ENCODE measurements at regions not wholly inside any gene's neighbourhood (a gene's known extent, or its start where the extent isn't known, plus 50 kb on each side); places are given as distances from the start of the nearest gene placed in this dataset.

GRCh38 chr10:47176206-47176902 lies 123.6 kb upstream of the GDF10 start:
- no peak overlapping the region for H3K27ac ChIP-seq (ENCODE audit: low read depth in 2 of 2, low read length in 2 of 2)
- H3K4me1 ChIP-seq (ENCODE audit: control insufficient read depth in 2 of 2, insufficient read depth in 2 of 2, low read length in 2 of 2): peaks cover 0 to 2% of the 10 kb centered on the region in 2 donors
- H3K27me3 ChIP-seq (ENCODE audit: control insufficient read depth in 2 of 2, insufficient read depth in 2 of 2, low read length in 2 of 2): no peaks in the 10 kb centered on the region
- H3K36me3 ChIP-seq (ENCODE audit: control insufficient read depth in 2 of 2, insufficient read depth in 2 of 2, low read length in 2 of 2): no peaks in the 10 kb centered on the region
- no peak overlapping the region for H3K9ac ChIP-seq (ENCODE audit: low read depth in 1 of 2, low read length in 2 of 2)
- H3K9me3 ChIP-seq (ENCODE audit: control insufficient read depth in 2 of 2, low read length in 2 of 2): no peaks in the 10 kb centered on the region
- H3K4me3 ChIP-seq (ENCODE audit: low read length in 2 of 2): no peak overlapping the region

DNA sequence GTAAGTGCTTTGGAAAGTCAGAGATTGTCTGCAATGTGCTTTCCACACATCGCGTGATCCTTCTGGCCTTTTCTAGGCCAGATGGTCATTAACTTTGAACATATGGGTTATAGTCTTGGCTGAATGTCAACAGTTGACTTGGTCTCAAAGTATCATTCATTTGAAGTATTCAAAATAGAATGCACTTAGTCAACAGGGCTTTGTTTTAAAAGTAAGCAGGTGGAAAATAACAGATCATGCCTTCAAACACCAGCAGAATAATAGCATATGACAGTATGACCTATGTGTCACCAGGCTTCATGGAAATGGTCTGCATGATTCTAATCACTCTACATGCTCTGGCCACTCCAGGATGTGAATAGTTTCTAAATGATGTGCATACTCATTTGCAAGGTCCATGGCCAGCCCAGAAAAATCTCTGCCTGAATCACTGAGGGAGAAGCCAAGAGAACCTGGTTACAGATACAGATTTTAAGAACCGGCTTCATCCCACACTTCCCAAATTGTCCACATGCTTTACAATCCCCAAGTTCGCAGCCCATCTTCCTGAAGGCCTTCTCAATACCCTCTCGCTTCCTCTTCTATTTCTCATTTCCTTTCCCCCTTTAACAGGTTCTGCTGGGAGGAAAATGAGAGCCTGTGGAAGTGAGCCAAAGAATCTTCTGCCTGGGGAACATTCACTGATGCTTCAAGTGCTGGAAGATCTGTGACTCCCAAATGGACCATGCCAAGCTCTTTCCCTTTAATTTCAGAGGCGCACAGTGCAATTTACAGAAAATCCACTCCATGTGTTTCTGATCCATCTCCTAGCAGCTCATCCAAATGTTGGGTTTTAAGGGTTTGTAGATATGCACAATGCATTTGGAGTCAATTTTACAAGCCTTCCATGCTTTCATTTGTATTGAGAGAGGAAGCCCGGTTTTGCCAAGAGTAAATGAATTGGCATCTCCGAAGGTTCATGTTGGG lies 122.8 kb upstream of the GDF10 start:
- no peaks in the 10 kb centered on the region for H3K9me3 ChIP-seq (ENCODE audit: control insufficient read depth in 2 of 2, low read length in 2 of 2)
- no peak overlapping the region for H3K27ac ChIP-seq (ENCODE audit: low read depth in 2 of 2, low read length in 2 of 2)

GRCh38 chr10:47178537-47179290 lies 121.3 kb upstream of the GDF10 start:
- Histone ChIP-seq H3K36me3 (ENCODE audit: control insufficient read depth in 2 of 2, insufficient read depth in 2 of 2, low read length in 2 of 2) (no peaks in the 10 kb centered on the region), H3K9ac (ENCODE audit: low read depth in 1 of 2, low read length in 2 of 2) (no peak overlapping the region), H3K4me3 (ENCODE audit: low read length in 2 of 2) (no peak overlapping the region), H3K9me3 (ENCODE audit: control insufficient read depth in 2 of 2, low read length in 2 of 2) (no peaks in the 10 kb centered on the region), H3K4me1 (ENCODE audit: control insufficient read depth in 2 of 2, insufficient read depth in 2 of 2, low read length in 2 of 2) (peaks cover 0 to 4% of the 10 kb centered on the region in 2 donors), H3K27ac (ENCODE audit: low read depth in 2 of 2, low read length in 2 of 2) (no peak overlapping the region), H3K27me3 (ENCODE audit: control insufficient read depth in 2 of 2, insufficient read depth in 2 of 2, low read length in 2 of 2) (no peaks in the 10 kb centered on the region)

More for the DNA sequence above, 122.8 kb upstream of the GDF10 start:
- Histone ChIP-seq H3K4me3 (ENCODE audit: low read length in 2 of 2) (no peak overlapping the region), H3K9ac (ENCODE audit: low read depth in 1 of 2, low read length in 2 of 2) (no peak overlapping the region), H3K36me3 (ENCODE audit: control insufficient read depth in 2 of 2, insufficient read depth in 2 of 2, low read length in 2 of 2) (no peaks in the 10 kb centered on the region), H3K4me1 (ENCODE audit: control insufficient read depth in 2 of 2, insufficient read depth in 2 of 2, low read length in 2 of 2) (peaks cover 0 to 2% of the 10 kb centered on the region in 2 donors), H3K27me3 (ENCODE audit: control insufficient read depth in 2 of 2, insufficient read depth in 2 of 2, low read length in 2 of 2) (no peaks in the 10 kb centered on the region)

DNA sequence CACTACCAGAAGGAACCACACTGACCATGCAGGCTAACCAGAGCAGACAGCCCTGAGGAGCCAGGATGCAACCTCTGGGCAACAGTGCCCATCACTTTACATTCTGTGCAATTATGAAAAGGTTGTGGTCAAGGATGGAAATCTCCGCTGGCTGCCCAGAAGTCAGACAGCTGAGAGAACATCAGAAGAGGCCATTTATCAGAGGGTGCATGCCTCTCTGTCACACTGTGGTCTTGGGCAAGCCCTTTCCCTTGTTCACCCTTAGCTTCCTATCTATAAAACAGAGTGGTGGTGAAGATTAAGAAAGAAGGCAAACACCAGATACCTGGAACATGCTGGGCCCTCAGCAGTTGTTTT lies 120.7 kb upstream of the GDF10 start:
- H3K9me3 ChIP-seq (ENCODE audit: control insufficient read depth in 2 of 2, low read length in 2 of 2): no peaks in the 10 kb centered on the region
- no peak overlapping the region for H3K9ac ChIP-seq (ENCODE audit: low read depth in 1 of 2, low read length in 2 of 2)

DNA sequence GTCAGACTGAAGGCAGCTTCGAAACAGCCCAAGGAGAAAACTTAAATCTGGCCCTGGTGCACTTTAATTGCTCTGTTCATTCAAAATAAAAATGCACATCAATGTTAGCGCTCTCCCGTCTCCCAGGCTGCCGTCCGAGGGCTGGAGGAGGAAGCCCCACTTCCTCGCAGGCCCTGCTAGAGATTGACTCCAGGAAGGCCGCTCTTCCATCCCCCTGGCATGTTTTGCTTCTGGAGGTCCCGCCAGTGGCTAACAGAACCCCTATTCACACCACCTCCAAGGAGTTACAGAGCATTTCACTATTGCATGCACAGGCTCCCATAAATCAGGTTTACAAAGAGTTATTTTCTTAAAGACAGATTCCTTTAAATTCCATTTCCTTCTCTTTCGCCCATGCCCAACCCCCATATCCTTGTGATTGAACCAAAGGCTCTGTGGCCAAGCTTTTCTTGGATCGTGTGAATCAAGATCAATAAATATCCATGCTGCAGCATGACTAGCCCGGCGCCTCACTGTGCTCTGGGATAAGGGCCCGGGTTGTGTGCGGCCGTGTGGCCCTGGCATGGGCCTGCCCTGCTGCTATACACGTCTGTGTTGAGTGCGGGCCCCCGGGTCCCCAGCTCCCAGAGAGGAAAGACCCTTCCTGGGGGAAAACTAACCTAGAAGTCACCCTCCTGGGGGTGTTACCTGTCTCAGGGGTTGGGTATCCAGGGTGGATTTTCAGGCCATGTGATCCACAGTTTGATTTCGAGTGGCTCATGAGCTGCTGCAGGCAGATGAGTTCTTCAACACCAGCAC lies 118.7 kb upstream of the GDF10 start:
- Histone ChIP-seq H3K27me3 (ENCODE audit: control insufficient read depth in 2 of 2, insufficient read depth in 2 of 2, low read length in 2 of 2) (no peaks in the 10 kb centered on the region), H3K36me3 (ENCODE audit: control insufficient read depth in 2 of 2, insufficient read depth in 2 of 2, low read length in 2 of 2) (no peaks in the 10 kb centered on the region), H3K27ac (ENCODE audit: low read depth in 2 of 2, low read length in 2 of 2) (no peak overlapping the region), H3K9ac (ENCODE audit: low read depth in 1 of 2, low read length in 2 of 2) (no peak overlapping the region), H3K9me3 (ENCODE audit: control insufficient read depth in 2 of 2, low read length in 2 of 2) (no peaks in the 10 kb centered on the region), H3K4me1 (ENCODE audit: control insufficient read depth in 2 of 2, insufficient read depth in 2 of 2, low read length in 2 of 2) (peaks cover 0 to 4% of the 10 kb centered on the region in 2 donors), H3K4me3 (ENCODE audit: low read length in 2 of 2) (no peak overlapping the region)

More for the DNA sequence above, 120.7 kb upstream of the GDF10 start:
- peaks cover 0 to 4% of the 10 kb centered on the region in 2 donors for H3K4me1 ChIP-seq (ENCODE audit: control insufficient read depth in 2 of 2, insufficient read depth in 2 of 2, low read length in 2 of 2)
- H3K36me3 ChIP-seq (ENCODE audit: control insufficient read depth in 2 of 2, insufficient read depth in 2 of 2, low read length in 2 of 2): no peaks in the 10 kb centered on the region
- H3K4me3 ChIP-seq (ENCODE audit: low read length in 2 of 2): no peak overlapping the region
- no peaks in the 10 kb centered on the region for H3K27me3 ChIP-seq (ENCODE audit: control insufficient read depth in 2 of 2, insufficient read depth in 2 of 2, low read length in 2 of 2)
- H3K27ac ChIP-seq (ENCODE audit: low read depth in 2 of 2, low read length in 2 of 2): no peak overlapping the region

DNA sequence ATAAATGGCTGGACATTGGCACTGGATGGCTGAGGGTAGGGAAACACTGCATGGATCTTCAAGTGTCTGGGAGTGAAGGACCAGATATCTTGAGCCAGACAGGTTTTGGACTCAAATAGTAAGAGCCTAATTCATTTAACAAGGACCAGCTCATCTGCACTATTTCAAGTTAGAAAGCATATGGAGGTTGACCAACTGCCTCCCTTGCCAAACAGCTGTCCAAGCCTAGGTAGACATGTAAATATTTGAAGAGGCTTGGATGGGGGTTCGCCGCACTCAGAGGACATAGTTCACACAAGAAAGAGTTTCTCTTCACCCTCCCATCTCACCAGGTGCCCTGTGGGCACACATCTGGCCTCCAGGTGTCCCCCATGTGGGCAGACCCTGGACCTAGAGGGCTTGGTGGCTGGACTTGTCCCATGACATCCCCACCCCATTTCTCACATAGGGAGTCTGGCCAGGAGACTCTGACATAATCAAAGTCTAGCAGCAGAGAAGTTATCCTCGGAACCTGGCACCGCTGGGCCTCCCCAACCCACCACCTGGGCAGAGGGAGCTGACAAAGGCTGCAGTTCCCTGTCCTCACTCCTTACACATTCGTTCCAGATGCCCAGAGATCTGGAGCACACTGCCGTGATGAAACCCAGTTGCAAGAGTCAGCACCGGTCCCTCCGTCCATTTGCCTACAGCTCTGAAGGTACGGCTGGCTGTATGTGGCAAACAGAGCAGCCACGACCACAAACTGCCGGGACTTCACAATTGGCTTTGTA lies 116.9 kb upstream of the GDF10 start:
- Histone ChIP-seq H3K27ac (ENCODE audit: low read depth in 2 of 2, low read length in 2 of 2) (no peak overlapping the region), H3K27me3 (ENCODE audit: control insufficient read depth in 2 of 2, insufficient read depth in 2 of 2, low read length in 2 of 2) (no peaks in the 10 kb centered on the region), H3K9ac (ENCODE audit: low read depth in 1 of 2, low read length in 2 of 2) (no peak overlapping the region), H3K36me3 (ENCODE audit: control insufficient read depth in 2 of 2, insufficient read depth in 2 of 2, low read length in 2 of 2) (no peaks in the 10 kb centered on the region), H3K4me3 (ENCODE audit: low read length in 2 of 2) (no peak overlapping the region), H3K4me1 (ENCODE audit: control insufficient read depth in 2 of 2, insufficient read depth in 2 of 2, low read length in 2 of 2) (peaks cover 0 to 2% of the 10 kb centered on the region in 2 donors), H3K9me3 (ENCODE audit: control insufficient read depth in 2 of 2, low read length in 2 of 2) (no peaks in the 10 kb centered on the region)

GRCh38 chr10:47183704-47184041 lies 116.3 kb upstream of the GDF10 start:
- no peaks in the 10 kb centered on the region for H3K36me3 ChIP-seq (ENCODE audit: control insufficient read depth in 2 of 2, insufficient read depth in 2 of 2, low read length in 2 of 2)
- no peak overlapping the region for H3K9ac ChIP-seq (ENCODE audit: low read depth in 1 of 2, low read length in 2 of 2)
- H3K9me3 ChIP-seq (ENCODE audit: control insufficient read depth in 2 of 2, low read length in 2 of 2): no peaks in the 10 kb centered on the region
- no peaks in the 10 kb centered on the region for H3K27me3 ChIP-seq (ENCODE audit: control insufficient read depth in 2 of 2, insufficient read depth in 2 of 2, low read length in 2 of 2)
- no peak overlapping the region for H3K4me3 ChIP-seq (ENCODE audit: low read length in 2 of 2)
- H3K4me1 ChIP-seq (ENCODE audit: control insufficient read depth in 2 of 2, insufficient read depth in 2 of 2, low read length in 2 of 2): peaks cover 0 to 2% of the 10 kb centered on the region in 2 donors
- no peak overlapping the region for H3K27ac ChIP-seq (ENCODE audit: low read depth in 2 of 2, low read length in 2 of 2)

- H3K27me3 ChIP-seq (ENCODE audit: control insufficient read depth in 2 of 2, insufficient read depth in 2 of 2, low read length in 2 of 2): no peaks in the 10 kb centered on the region
- H3K36me3 ChIP-seq (ENCODE audit: control insufficient read depth in 2 of 2, insufficient read depth in 2 of 2, low read length in 2 of 2): no peaks in the 10 kb centered on the region
- peaks cover 0 to 2% of the 10 kb centered on the region in 2 donors for H3K4me1 ChIP-seq (ENCODE audit: control insufficient read depth in 2 of 2, insufficient read depth in 2 of 2, low read length in 2 of 2)
- no peak overlapping the region for H3K27ac ChIP-seq (ENCODE audit: low read depth in 2 of 2, low read length in 2 of 2)
- H3K4me3 ChIP-seq (ENCODE audit: low read length in 2 of 2): no peak overlapping the region
- no peak overlapping the region for H3K9ac ChIP-seq (ENCODE audit: low read depth in 1 of 2, low read length in 2 of 2)
- no peaks in the 10 kb centered on the region for H3K9me3 ChIP-seq (ENCODE audit: control insufficient read depth in 2 of 2, low read length in 2 of 2)
These were observed 115.7 kb upstream of the GDF10 start for GRCh38 chr10:47184273-47184672.

DNA sequence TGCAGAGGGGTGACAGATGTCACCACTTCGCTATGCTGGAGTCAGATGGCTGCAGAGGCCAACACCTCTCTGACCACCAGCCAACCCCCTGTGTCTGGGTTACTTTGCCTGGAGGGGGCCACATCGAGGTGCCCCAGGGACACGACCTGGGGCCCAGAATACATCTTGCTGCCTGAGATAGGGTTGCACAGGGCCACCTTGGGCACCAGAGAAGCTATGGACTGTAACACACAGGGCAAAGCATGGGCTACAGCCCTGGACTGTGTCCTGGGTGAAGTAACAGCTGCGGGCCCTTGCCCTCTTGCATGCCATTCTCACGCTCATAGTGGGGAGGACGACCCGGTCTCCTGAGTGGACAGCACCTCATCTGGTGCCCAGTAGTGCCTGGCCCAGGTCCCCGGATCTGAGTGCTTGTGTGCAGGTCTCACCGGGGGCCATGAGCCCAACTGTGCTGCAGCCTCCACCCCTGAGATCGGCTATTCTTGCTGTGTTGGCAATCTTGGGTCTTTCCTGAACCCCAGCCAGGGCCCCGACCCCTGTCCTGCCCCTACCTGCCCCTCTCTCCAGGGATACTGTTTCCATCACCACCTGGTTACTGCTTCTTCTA lies 115.2 kb upstream of the GDF10 start:
- Histone ChIP-seq H3K4me1 (ENCODE audit: control insufficient read depth in 2 of 2, insufficient read depth in 2 of 2, low read length in 2 of 2) (peaks cover 0 to 2% of the 10 kb centered on the region in 2 donors), H3K27me3 (ENCODE audit: control insufficient read depth in 2 of 2, insufficient read depth in 2 of 2, low read length in 2 of 2) (no peaks in the 10 kb centered on the region), H3K9ac (ENCODE audit: low read depth in 1 of 2, low read length in 2 of 2) (no peak overlapping the region), H3K4me3 (ENCODE audit: low read length in 2 of 2) (no peak overlapping the region), H3K36me3 (ENCODE audit: control insufficient read depth in 2 of 2, insufficient read depth in 2 of 2, low read length in 2 of 2) (no peaks in the 10 kb centered on the region), H3K27ac (ENCODE audit: low read depth in 2 of 2, low read length in 2 of 2) (no peak overlapping the region), H3K9me3 (ENCODE audit: control insufficient read depth in 2 of 2, low read length in 2 of 2) (no peaks in the 10 kb centered on the region)
